ENCODE measurements at regions not wholly inside any gene's neighbourhood (a gene's known extent, or its start where the extent isn't known, plus 50 kb on each side); places are given as distances from the start of the nearest gene placed in this dataset.
A peak's percentile ranks its signal among the peaks of the same experiment; 100 is the strongest.

GRCh38 chr4:170979736-170980135 is 833.5 kb upstream of the GALNTL6 start:
- Histone ChIP-seq H3K4me1 (ENCODE audit: insufficient read depth) (no peaks in the 10 kb centered on the region), H3F3A (replicated peaks; ENCODE audit: low read depth) (no peaks in the 10 kb centered on the region), H3K9me2 (ENCODE audit: insufficient read depth) (0 out of 2 replicates have a peak, but pooled peaks cover 2% of the 10 kb centered on the region), H3K79me2 (replicated peaks; ENCODE audit: insufficient read depth) (no peaks in the 10 kb centered on the region), H4K20me1 (replicated peaks; ENCODE audit: insufficient read depth) (no peaks in the 10 kb centered on the region), H3K36me3 (ENCODE audit: insufficient read depth) (no peaks in the 10 kb centered on the region; the same call in 1 of the 2 replicates), H3K4me2 (no peak overlapping the region), H3K27me3 (ENCODE audit: insufficient read depth) (no peaks in the 10 kb centered on the region), H3K27ac (ENCODE audit: low read depth) (no peak overlapping the region), H2AFZ (peak overlapping the region; percentile 72), H3K4me3 (no peak overlapping the region)
- no peak for DNase-seq (ENCODE audit: low spot score)
- ATAC-seq = no peak
- H3K27ac Mint-ChIP-seq = no peak overlapping the region
- H3K27me3 Mint-ChIP-seq (ENCODE audit: insufficient read depth, low read depth, poor library complexity) = peaks cover 1% of the 10 kb centered on the region
- H3K36me3 Mint-ChIP-seq (ENCODE audit: low read depth) = peaks cover 10% of the 10 kb centered on the region; the same call in 2 of the 3 replicates
- TF ChIP-seq REST (IDR thresholded peaks at IDR 0.05; ENCODE audit: unreplicated experiment) (no peak), CREB1 (CRISPR knock-in tag; IDR thresholded peaks at IDR 0.05; ENCODE audit: low read depth) (no peak), POLR2AphosphoS5 (IDR thresholded peaks at IDR 0.05; ENCODE audit: low read depth) (no peak), JUNB (IDR thresholded peaks at IDR 0.05; ENCODE audit: unreplicated experiment) (no peak), ZNF331 (CRISPR knock-in tag; IDR thresholded peaks at IDR 0.05; ENCODE audit: low read depth) (no peak), EZH2 (IDR thresholded peaks at IDR 0.05; ENCODE audit: low read depth, unreplicated experiment) (no peak), NANOG (IDR thresholded peaks at IDR 0.05; ENCODE audit: borderline replicate concordance) (no peak), CTCF (conservative IDR thresholded peaks at IDR 0.05; ENCODE audit: low read depth in 2 of 2) (no peak), ZNF462 (CRISPR knock-in tag; IDR thresholded peaks at IDR 0.05) (no peak)
- no peaks in the 10 kb centered on the region for H3K4me1 Mint-ChIP-seq
- no peak overlapping the region for H3K4me3 Mint-ChIP-seq
- H3K9me3 Mint-ChIP-seq = peaks cover 3% of the 10 kb centered on the region; the same call in 2 of the 3 replicates

Data from GM23338 (cell line).